NB4 (cell line): ENCODE measurements at regions not wholly inside any gene's neighbourhood (a gene's known extent, or its start where the extent isn't known, plus 50 kb on each side); places are given as distances from the start of the nearest gene placed in this dataset.

Experiments used
- DNase-seq: peaks from one replicate; pipeline ENCODE4 v3.0.0; 2010; ENCODE audit warnings: low read depth
- H3K4me3 ChIP-seq: one replicate; pipeline ENCODE4 v1.5.1; 2011; ENCODE audit warnings: mild to moderate bottlenecking, low read depth, low read length, moderate library complexity
- MYC ChIP-seq: IDR thresholded peaks from 2 replicates; pipeline ENCODE4 v1.6.1; 2011; ENCODE audit warnings: low read depth, low read length
- POLR2A ChIP-seq: IDR thresholded peaks from 2 replicates; pipeline ENCODE4 v1.6.1; 2011; ENCODE audit warnings: mild to moderate bottlenecking; ENCODE audit not compliant: insufficient read length; ENCODE audit errors: extremely low read depth
- TF ChIP-seq, protein P1 (sequence below): IDR thresholded peaks from one replicate; pipeline ENCODE4 v1.5.1; 2012; ENCODE audit warnings: low read depth, low read length
- TF ChIP-seq, protein P2 (sequence below): IDR thresholded peaks from 2 replicates; pipeline ENCODE4 v1.6.1; 2011; ENCODE audit warnings: low read depth, low read length

GRCh38 chr12:67589078-67589477 is 59.5 kb upstream of the DYRK2 start:
- DNase-seq = no peak
- no peak overlapping the region for H3K4me3 ChIP-seq
- TF ChIP-seq MYC (no peak), POLR2A (no peak)
- TF ChIP-seq, protein P1, sequence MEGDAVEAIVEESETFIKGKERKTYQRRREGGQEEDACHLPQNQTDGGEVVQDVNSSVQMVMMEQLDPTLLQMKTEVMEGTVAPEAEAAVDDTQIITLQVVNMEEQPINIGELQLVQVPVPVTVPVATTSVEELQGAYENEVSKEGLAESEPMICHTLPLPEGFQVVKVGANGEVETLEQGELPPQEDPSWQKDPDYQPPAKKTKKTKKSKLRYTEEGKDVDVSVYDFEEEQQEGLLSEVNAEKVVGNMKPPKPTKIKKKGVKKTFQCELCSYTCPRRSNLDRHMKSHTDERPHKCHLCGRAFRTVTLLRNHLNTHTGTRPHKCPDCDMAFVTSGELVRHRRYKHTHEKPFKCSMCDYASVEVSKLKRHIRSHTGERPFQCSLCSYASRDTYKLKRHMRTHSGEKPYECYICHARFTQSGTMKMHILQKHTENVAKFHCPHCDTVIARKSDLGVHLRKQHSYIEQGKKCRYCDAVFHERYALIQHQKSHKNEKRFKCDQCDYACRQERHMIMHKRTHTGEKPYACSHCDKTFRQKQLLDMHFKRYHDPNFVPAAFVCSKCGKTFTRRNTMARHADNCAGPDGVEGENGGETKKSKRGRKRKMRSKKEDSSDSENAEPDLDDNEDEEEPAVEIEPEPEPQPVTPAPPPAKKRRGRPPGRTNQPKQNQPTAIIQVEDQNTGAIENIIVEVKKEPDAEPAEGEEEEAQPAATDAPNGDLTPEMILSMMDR = no peak
- TF ChIP-seq, protein P2, sequence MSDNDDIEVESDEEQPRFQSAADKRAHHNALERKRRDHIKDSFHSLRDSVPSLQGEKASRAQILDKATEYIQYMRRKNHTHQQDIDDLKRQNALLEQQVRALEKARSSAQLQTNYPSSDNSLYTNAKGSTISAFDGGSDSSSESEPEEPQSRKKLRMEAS = no peak

GRCh38 chr12:67590149-67590790 is 58.3 kb upstream of the DYRK2 start:
- no peak for TF ChIP-seq MYC
- no peak for TF ChIP-seq POLR2A
- TF ChIP-seq, protein P1 = no peak
- TF ChIP-seq, protein P2 = no peak
- H3K4me3 ChIP-seq = no peak overlapping the region
- DNase-seq = no peak

GRCh38 chr12:67592228-67593011 is 56.1 kb upstream of the DYRK2 start:
- no peak overlapping the region for H3K4me3 ChIP-seq
- no peak for DNase-seq
- TF ChIP-seq, protein P2 = no peak
- TF ChIP-seq POLR2A (no peak), MYC (no peak)
- TF ChIP-seq, protein P1 = no peak

DNA sequence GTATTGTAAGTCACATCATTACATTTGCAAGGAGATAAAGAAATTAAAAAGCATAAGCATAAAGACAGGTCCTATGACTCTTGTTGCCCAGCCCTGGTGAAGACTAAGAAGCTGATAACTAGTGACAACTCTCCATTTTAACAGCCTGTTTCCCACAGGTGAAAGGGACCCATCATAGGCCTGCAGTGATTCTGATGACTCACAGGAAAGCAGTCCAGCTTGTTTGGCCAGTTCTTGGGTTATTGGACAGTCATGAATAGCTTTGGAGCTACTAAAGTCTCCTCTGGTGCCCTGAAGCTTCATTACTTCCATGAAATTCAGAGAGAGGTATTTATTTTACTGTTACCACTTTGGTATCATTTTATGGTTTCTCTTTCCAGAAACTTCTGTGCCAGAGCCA is 55.5 kb upstream of the DYRK2 start:
- H3K4me3 ChIP-seq = no peak overlapping the region

DNA sequence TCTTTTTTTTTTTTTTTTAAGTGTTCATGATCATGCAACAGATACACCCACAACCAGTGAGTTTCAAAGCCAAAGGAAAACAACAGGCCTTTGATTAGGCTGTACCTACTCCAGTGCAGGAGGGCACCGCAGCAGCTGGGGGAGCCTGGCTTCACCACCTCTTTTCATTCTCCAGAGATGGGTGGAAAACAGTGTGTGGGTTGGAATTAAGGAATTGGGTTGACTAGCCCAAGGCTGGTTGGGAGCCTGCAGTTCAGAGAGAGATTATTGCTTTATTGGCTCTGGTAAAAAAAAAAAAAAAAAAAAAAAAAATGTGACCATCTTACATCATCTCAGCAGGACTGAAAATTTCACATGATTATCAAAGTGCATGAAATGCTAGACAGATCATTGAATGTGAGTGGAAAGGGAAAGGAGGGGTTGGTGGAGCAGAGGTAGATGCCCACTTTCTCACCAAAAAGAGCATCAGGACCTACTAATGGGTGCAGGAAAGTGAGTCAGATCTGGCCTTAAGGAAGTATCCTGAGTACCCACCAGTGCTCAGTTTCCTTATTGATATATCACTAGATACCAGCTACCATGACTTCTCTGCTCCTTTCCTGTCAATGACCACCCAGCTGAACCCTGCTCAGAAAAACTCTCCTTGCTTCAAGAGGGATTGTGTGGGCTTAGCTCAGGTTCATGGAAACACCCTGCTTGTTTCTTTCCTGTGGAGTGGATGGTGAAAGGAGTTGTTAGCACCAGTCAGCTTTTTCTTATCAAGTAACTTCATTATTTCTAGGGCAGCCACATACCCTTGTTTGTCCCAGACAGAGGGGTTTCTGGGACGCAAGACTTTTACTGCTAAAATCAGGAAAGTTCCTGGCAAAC is 54.8 kb upstream of the DYRK2 start:
- no peak for TF ChIP-seq MYC
- TF ChIP-seq, protein P2 = no peak
- no peak for TF ChIP-seq POLR2A
- TF ChIP-seq, protein P1 = no peak
- no peak for DNase-seq
- H3K4me3 ChIP-seq = no peak overlapping the region

More for the DNA sequence above, 55.5 kb upstream of the DYRK2 start:
- DNase-seq = no peak
- TF ChIP-seq, protein P2 = no peak
- TF ChIP-seq POLR2A (no peak), MYC (no peak)
- TF ChIP-seq, protein P1 = no peak
